Liver (tissue), 8 donors: ENCODE measurements at regions not wholly inside any gene's neighbourhood (a gene's known extent, or its start where the extent isn't known, plus 50 kb on each side); places are given as distances from the start of the nearest gene placed in this dataset.

Experiments used
- DNase-seq: peaks from one replicate; pipeline ENCODE4 v3.0.0-alpha.2; 2017; ENCODE audit warnings: low spot score
- H3K27ac ChIP-seq, 2 donors: one replicate each; pipeline ENCODE4 v1.7.0; 2013; ENCODE audit warnings: inconsistent platforms in 2 of 2, low read length in 2 of 2, control low read depth in 1 of 2, low read depth in 1 of 2, mild to moderate bottlenecking in 1 of 2
- H3K27me3 ChIP-seq, 4 donors: one replicate each; pipeline versions ENCODE4 v1.6.1 to v1.7.0; 2013; ENCODE audit warnings: low read length in 3 of 4, inconsistent platforms in 1 of 4, mild to moderate bottlenecking in 1 of 4, moderate library complexity in 1 of 4; ENCODE audit not compliant: control insufficient read depth in 4 of 4, insufficient read depth in 4 of 4
- H3K36me3 ChIP-seq, 4 donors: one replicate each; pipeline versions ENCODE4 v1.6.1 to v1.7.0; 2013; ENCODE audit warnings: low read length in 3 of 4, mild to moderate bottlenecking in 3 of 4, low read depth in 1 of 4, moderate library complexity in 1 of 4; ENCODE audit not compliant: control insufficient read depth in 4 of 4, insufficient read depth in 3 of 4
- H3K4me1 ChIP-seq, 4 donors: one replicate each; pipeline versions ENCODE4 v1.6.1 to v1.7.0; 2013; ENCODE audit warnings: low read length in 3 of 4, mild to moderate bottlenecking in 3 of 4, moderate library complexity in 1 of 4; ENCODE audit not compliant: control insufficient read depth in 4 of 4, insufficient read depth in 4 of 4
- H3K4me3 ChIP-seq, 3 donors: one replicate each; pipeline versions ENCODE4 v1.6.1 to v1.7.0; 2013; ENCODE audit warnings: low read length in 3 of 3, control low read depth in 1 of 3, low read depth in 1 of 3, mild to moderate bottlenecking in 1 of 3
- H3K9ac ChIP-seq, 2 donors: one replicate each; pipeline ENCODE4 v1.7.0; 2013; ENCODE audit warnings: low read length in 2 of 2, mild to moderate bottlenecking in 2 of 2, moderate library complexity in 2 of 2, control low read depth in 1 of 2, low read depth in 1 of 2
- H3K9me3 ChIP-seq, 4 donors: one replicate each; pipeline versions ENCODE4 v1.6.1 to v1.7.0; 2013; ENCODE audit warnings: low read length in 3 of 4; ENCODE audit not compliant: control insufficient read depth in 4 of 4
- EGR1 ChIP-seq, 2 donors: IDR thresholded peaks; 2 replicates each; pipeline ENCODE4 v1.6.1; 2016 to 2018; ENCODE audit warnings: antibody characterized with exemption in 2 of 2, low read depth in 2 of 2
- FOXA1 ChIP-seq: IDR thresholded peaks from 2 replicates; pipeline ENCODE4 v1.6.1; 2016; ENCODE audit warnings: antibody characterized with exemption
- FOXA2 ChIP-seq: IDR thresholded peaks from 2 replicates; pipeline ENCODE4 v1.6.1; 2016; ENCODE audit warnings: antibody characterized with exemption
- GABPA ChIP-seq, 2 donors: IDR thresholded peaks in 1 of 2; conservative IDR thresholded peaks in 1 of 2; 2 replicates each; pipeline ENCODE4 v1.6.1; 2016; ENCODE audit warnings: antibody characterized with exemption in 2 of 2, mild to moderate bottlenecking in 1 of 2, moderate library complexity in 1 of 2
- HNF4A ChIP-seq, 2 donors: conservative IDR thresholded peaks; 2 replicates each; pipeline ENCODE4 v1.6.1; 2016; ENCODE audit warnings: antibody characterized with exemption in 2 of 2, mild to moderate bottlenecking in 2 of 2
- HNF4G ChIP-seq: IDR thresholded peaks from 2 replicates; pipeline ENCODE4 v1.6.1; 2016; ENCODE audit warnings: antibody characterized with exemption
- RAD21 ChIP-seq, 2 donors: IDR thresholded peaks; 2 replicates each; pipeline ENCODE4 v1.6.1; 2016; ENCODE audit warnings: antibody characterized with exemption in 2 of 2, mild to moderate bottlenecking in 2 of 2
- RXRA ChIP-seq, 2 donors: IDR thresholded peaks; 2 replicates each; pipeline ENCODE4 v1.6.1; 2017 to 2018; ENCODE audit warnings: antibody characterized with exemption in 2 of 2, mild to moderate bottlenecking in 1 of 2
- SP1 ChIP-seq: IDR thresholded peaks from 2 replicates; pipeline ENCODE4 v1.6.1; 2018; ENCODE audit warnings: antibody characterized with exemption, mild to moderate bottlenecking
- TAF1 ChIP-seq: conservative IDR thresholded peaks from 2 replicates; pipeline ENCODE4 v1.6.1; 2016; ENCODE audit warnings: antibody characterized with exemption, mild to moderate bottlenecking
- WGBS: extraction: QIAGEN DNeasy Blood & Tissue Kit; methylation state at CpG from one replicate; pipeline ENCODE4 v1.1.7; 2013; 5-methylcytosine and 5-hydroxymethylcytosine counted together
- TF ChIP-seq, protein P1 (sequence below): IDR thresholded peaks from 2 replicates; pipeline ENCODE4 v1.6.1; 2016; ENCODE audit warnings: antibody characterized with exemption, mild to moderate bottlenecking
- TF ChIP-seq, protein P2 (sequence below): IDR thresholded peaks from 2 replicates; pipeline ENCODE4 v1.6.1; 2016; ENCODE audit warnings: antibody characterized with exemption
- TF ChIP-seq, protein P3 (sequence below): fragments of 150-350 bp; IDR thresholded peaks from 2 replicates; pipeline ENCODE4 v1.5.1; 2017; ENCODE audit warnings: improper control_type of control experiment, low read depth, low read length; ENCODE audit not compliant: missing input control
- TF ChIP-seq, protein P4 (sequence below): IDR thresholded peaks from 2 replicates; pipeline ENCODE4 v1.6.1; 2016; ENCODE audit warnings: antibody characterized with exemption
- donor health status: healthy.
- donor health status: healthy.
- donor health status: healthy.
- donor health status: healthy.
- donor health status: healthy.

DNA sequence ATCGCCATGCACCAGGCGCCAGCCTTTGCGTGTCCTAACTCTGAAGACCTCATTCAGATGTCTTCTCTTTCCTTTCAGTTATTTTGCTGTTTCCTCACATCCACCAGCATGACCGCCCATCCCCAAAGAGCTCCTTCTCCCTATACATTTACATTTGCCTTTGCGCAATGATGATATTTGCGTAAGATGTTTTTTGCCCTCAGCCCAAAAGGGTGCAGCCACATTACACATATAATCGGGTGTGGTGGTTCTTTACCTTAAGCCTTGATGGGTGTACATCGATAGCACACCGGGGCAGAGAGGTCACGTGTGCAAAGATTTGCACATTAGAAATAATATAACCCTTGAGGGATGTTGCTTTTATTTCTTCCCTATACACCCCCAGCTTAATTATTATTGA lies 192.8 kb downstream of the HUNK start:
- Histone ChIP-seq H3K4me3 (no peak overlapping the region), H3K4me1 (no peaks in the 10 kb centered on the region), H3K27ac (no peak overlapping the region), H3K27me3 (peaks cover 0 to 1% (median 0%) of the 10 kb centered on the region in 4 donors), H3K36me3 (no peaks in the 10 kb centered on the region), H3K9me3 (no peaks in the 10 kb centered on the region), H3K9ac (no peak overlapping the region)
- DNase-seq, result no peak
- WGBS, result 84% methylated on average over 10 of the region's 10 CpGs
- TF ChIP-seq FOXA1, result no peak
- TF ChIP-seq, protein P1, sequence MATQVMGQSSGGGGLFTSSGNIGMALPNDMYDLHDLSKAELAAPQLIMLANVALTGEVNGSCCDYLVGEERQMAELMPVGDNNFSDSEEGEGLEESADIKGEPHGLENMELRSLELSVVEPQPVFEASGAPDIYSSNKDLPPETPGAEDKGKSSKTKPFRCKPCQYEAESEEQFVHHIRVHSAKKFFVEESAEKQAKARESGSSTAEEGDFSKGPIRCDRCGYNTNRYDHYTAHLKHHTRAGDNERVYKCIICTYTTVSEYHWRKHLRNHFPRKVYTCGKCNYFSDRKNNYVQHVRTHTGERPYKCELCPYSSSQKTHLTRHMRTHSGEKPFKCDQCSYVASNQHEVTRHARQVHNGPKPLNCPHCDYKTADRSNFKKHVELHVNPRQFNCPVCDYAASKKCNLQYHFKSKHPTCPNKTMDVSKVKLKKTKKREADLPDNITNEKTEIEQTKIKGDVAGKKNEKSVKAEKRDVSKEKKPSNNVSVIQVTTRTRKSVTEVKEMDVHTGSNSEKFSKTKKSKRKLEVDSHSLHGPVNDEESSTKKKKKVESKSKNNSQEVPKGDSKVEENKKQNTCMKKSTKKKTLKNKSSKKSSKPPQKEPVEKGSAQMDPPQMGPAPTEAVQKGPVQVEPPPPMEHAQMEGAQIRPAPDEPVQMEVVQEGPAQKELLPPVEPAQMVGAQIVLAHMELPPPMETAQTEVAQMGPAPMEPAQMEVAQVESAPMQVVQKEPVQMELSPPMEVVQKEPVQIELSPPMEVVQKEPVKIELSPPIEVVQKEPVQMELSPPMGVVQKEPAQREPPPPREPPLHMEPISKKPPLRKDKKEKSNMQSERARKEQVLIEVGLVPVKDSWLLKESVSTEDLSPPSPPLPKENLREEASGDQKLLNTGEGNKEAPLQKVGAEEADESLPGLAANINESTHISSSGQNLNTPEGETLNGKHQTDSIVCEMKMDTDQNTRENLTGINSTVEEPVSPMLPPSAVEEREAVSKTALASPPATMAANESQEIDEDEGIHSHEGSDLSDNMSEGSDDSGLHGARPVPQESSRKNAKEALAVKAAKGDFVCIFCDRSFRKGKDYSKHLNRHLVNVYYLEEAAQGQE, result no peak
- no peak for TF ChIP-seq TAF1
- TF ChIP-seq RAD21 (IDR thresholded peaks at IDR 0.05), result no peak
- TF ChIP-seq EGR1 (IDR thresholded peaks at IDR 0.05; ENCODE audit: low read depth in 2 of 2), result no peak
- no peak for TF ChIP-seq RXRA (IDR thresholded peaks at IDR 0.05)
- no peak for TF ChIP-seq GABPA (IDR thresholded peaks at IDR 0.05 in 1 of 2, conservative IDR thresholded peaks at IDR 0.05 in 1 of 2)
- TF ChIP-seq SP1, result no peak

DNA sequence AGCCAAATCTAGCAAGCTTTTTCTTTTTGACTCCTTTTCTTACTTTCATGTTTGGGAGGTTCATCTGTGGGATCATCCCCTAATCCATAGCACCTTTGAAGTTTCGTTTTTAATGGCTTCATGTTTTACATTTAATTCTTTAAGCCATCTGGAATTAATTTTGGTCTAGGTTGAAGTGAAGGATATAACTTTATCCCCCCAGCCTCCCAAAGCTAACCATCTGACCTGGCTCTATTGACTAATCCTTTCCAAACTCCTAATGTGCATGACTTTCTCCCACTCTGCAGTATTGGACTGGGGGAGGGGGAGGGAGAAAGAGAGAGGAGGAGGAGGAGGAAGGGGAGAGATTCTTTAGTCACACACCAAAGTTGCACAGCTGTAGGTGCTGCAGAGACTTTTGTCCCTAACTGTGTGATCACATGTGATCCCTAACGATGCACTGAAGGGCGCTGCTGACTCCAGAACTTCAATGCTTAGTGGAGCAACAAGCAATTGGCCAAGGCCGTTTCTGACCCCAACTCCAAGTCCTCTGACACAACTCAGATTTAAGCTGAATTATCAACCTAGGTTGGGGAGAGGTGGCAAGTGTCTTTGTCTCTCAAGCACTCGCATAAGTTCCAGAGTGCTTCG lies 191.6 kb downstream of the HUNK start:
- WGBS, result 77% methylated on average over 6 of the region's 6 CpGs
- Histone ChIP-seq H3K4me1 (no peaks in the 10 kb centered on the region), H3K36me3 (no peaks in the 10 kb centered on the region), H3K27ac (no peak overlapping the region), H3K4me3 (no peak overlapping the region), H3K27me3 (peaks cover 0 to 3% (median 0%) of the 10 kb centered on the region in 4 donors), H3K9ac (no peak overlapping the region), H3K9me3 (no peaks in the 10 kb centered on the region)
- TF ChIP-seq EGR1 (IDR thresholded peaks at IDR 0.05; ENCODE audit: low read depth in 2 of 2) (no peak), FOXA1 (no peak), HNF4A (conservative IDR thresholded peaks at IDR 0.05) (no peak), FOXA2 (no peak)
- TF ChIP-seq, protein P2, sequence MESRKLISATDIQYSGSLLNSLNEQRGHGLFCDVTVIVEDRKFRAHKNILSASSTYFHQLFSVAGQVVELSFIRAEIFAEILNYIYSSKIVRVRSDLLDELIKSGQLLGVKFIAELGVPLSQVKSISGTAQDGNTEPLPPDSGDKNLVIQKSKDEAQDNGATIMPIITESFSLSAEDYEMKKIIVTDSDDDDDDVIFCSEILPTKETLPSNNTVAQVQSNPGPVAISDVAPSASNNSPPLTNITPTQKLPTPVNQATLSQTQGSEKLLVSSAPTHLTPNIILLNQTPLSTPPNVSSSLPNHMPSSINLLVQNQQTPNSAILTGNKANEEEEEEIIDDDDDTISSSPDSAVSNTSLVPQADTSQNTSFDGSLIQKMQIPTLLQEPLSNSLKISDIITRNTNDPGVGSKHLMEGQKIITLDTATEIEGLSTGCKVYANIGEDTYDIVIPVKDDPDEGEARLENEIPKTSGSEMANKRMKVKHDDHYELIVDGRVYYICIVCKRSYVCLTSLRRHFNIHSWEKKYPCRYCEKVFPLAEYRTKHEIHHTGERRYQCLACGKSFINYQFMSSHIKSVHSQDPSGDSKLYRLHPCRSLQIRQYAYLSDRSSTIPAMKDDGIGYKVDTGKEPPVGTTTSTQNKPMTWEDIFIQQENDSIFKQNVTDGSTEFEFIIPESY, result no peak
- DNase-seq, result no peak

DNA sequence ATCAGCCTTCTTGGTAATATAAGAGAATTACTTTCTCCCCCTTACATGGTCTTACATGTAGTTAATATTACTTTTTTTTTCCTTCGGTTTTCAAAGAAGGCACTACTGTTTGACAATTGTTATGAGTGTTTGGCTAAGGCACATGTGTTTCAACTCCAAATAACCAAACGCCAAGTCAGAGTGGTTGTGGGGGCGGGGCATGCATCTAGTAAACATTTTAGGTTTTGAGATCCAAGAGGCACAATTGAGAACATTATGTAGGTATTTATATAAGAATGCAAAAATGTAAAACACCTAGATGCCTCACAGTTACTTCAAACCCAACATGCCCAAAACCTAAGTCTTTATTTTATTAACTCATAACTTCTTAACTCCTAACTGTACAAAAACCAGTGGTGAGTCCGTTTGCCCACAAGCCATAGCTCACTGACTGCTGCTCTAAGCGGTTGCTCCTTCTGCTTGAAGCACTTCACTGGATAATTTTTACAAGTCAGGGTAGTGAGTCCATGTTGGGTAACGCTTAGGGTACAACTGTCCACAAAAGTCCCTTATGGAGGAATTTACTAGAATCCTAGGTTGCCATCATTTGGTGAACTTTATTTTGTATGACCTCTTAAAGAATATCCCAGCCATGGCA lies 189.9 kb downstream of the HUNK start:
- H3K9ac ChIP-seq, result no peak overlapping the region
- no peaks in the 10 kb centered on the region for H3K9me3 ChIP-seq
- WGBS, result 70% methylated on average over 6 of the region's 6 CpGs
- H3K4me3 ChIP-seq, result no peak overlapping the region
- H3K27ac ChIP-seq, result no peak overlapping the region
- peaks cover 0 to 5% (median 1%) of the 10 kb centered on the region in 4 donors for H3K27me3 ChIP-seq
- no peaks in the 10 kb centered on the region for H3K36me3 ChIP-seq
- no peak for DNase-seq
- H3K4me1 ChIP-seq, result no peaks in the 10 kb centered on the region
- TF ChIP-seq RAD21 (IDR thresholded peaks at IDR 0.05) (no peak), SP1 (no peak), TAF1 (no peak), GABPA (IDR thresholded peaks at IDR 0.05 in 1 of 2, conservative IDR thresholded peaks at IDR 0.05 in 1 of 2) (no peak), HNF4G (no peak), FOXA2 (no peak), EGR1 (IDR thresholded peaks at IDR 0.05; ENCODE audit: low read depth in 2 of 2) (no peak)
- TF ChIP-seq, protein P3, sequence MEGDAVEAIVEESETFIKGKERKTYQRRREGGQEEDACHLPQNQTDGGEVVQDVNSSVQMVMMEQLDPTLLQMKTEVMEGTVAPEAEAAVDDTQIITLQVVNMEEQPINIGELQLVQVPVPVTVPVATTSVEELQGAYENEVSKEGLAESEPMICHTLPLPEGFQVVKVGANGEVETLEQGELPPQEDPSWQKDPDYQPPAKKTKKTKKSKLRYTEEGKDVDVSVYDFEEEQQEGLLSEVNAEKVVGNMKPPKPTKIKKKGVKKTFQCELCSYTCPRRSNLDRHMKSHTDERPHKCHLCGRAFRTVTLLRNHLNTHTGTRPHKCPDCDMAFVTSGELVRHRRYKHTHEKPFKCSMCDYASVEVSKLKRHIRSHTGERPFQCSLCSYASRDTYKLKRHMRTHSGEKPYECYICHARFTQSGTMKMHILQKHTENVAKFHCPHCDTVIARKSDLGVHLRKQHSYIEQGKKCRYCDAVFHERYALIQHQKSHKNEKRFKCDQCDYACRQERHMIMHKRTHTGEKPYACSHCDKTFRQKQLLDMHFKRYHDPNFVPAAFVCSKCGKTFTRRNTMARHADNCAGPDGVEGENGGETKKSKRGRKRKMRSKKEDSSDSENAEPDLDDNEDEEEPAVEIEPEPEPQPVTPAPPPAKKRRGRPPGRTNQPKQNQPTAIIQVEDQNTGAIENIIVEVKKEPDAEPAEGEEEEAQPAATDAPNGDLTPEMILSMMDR, result no peak
- TF ChIP-seq, protein P4, sequence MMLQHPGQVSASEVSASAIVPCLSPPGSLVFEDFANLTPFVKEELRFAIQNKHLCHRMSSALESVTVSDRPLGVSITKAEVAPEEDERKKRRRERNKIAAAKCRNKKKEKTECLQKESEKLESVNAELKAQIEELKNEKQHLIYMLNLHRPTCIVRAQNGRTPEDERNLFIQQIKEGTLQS, result no peak
- TF ChIP-seq, protein P1, result no peak
